Muscle layer of duodenum (tissue), 2 donors: ENCODE measurements at regions not wholly inside any gene's neighbourhood (a gene's known extent, or its start where the extent isn't known, plus 50 kb on each side); places are given as distances from the start of the nearest gene placed in this dataset.
"Not testable (repeated sequence)": the region's sequence is repeated elsewhere in the genome, so short reads cannot be mapped to it uniquely, and the experiment has no call there.

Source experiments
- H3K27ac ChIP-seq: one replicate; pipeline ENCODE4 v1.7.0; 2013; ENCODE audit warnings: mild to moderate bottlenecking, low read length
- H3K27me3 ChIP-seq: one replicate; pipeline ENCODE4 v1.7.0; 2013; ENCODE audit warnings: low read depth, mild to moderate bottlenecking, control low read depth, low read length
- H3K36me3 ChIP-seq, 2 donors: one replicate each; pipeline ENCODE4 v1.7.0; 2013; ENCODE audit warnings: low read length in 2 of 2, control low read depth in 1 of 2, mild to moderate bottlenecking in 1 of 2; ENCODE audit not compliant: insufficient read depth in 2 of 2, control insufficient read depth in 1 of 2
- H3K4me1 ChIP-seq, 2 donors: one replicate each; pipeline ENCODE4 v1.7.0; 2013; ENCODE audit warnings: low read length in 2 of 2, mild to moderate bottlenecking in 2 of 2, control low read depth in 1 of 2, moderate library complexity in 1 of 2; ENCODE audit not compliant: insufficient read depth in 2 of 2, control insufficient read depth in 1 of 2
- H3K4me3 ChIP-seq, 2 donors: one replicate each; pipeline ENCODE4 v1.7.0; 2013; ENCODE audit warnings: low read length in 2 of 2, low read depth in 1 of 2, mild to moderate bottlenecking in 1 of 2
- H3K9me3 ChIP-seq, 2 donors: one replicate each; pipeline ENCODE4 v1.7.0; 2013; ENCODE audit warnings: low read length in 2 of 2, control low read depth in 1 of 2, mild to moderate bottlenecking in 1 of 2; ENCODE audit not compliant: control insufficient read depth in 1 of 2
- donor health status: healthy.

DNA sequence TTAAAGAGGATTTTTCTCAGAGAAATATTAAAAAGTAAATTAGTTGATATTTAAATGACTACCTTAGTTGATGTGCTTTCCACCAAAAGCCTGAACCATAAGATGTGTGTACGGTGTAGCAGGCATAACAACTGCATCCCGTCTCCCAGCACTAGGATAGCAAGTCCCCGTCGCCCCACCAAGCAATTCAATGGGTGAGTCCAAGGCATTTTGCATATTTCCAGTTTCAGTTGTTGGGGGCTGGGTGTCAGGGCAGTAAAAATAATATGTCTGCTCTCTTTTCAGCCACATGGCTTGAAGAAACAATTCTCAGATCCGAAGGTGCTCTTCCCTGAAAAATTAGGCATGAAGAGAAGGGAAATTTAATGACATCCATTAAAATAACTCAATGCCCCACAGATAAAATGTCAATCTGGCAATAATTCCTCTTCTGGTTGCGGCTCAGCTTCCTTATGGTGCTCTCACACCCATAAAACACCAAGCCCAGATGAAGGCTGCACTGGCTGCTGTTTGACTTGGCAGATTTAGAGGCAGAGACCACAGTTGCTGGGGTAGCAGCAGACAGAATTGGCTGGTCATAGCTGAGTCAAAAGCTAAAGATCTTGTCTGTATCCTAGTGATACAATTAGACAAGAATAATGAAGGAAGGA lies 124.4 kb upstream of the ADCY2 start:
- H3K27me3 ChIP-seq, result no peaks in the 10 kb centered on the region
- no peaks in the 10 kb centered on the region for H3K9me3 ChIP-seq
- H3K4me1 ChIP-seq, result no peaks in the 10 kb centered on the region
- H3K4me3 ChIP-seq, result no peak overlapping the region
- no peak overlapping the region for H3K27ac ChIP-seq
- no peaks in the 10 kb centered on the region for H3K36me3 ChIP-seq

DNA sequence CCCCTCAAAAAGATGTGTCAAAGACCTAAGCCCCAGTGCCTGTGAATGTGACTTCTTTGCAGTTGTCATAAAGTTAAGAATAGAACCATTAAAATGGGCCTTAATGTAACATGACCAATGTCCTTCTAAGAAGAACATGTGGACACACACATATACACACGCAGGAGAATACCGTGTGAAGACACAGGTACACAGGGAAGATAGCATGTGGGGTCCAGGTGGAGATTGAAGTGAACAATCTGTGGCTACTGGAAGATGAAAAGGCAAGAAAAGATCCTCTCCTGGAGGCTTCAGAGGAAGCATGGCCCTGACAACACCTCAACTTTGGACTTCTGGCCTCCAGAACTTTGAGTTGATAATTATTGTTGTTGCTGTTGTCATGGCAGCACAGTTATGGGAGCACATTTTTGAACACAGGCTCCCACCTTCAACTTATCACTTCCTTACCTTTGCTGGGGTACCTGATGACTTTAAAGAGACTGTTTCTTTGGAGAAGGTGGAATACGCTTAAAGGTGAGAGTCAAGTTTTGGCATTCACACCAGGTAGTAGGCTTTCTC lies 123.5 kb upstream of the ADCY2 start:
- no peak overlapping the region for H3K27ac ChIP-seq
- H3K27me3 ChIP-seq, result no peaks in the 10 kb centered on the region

DNA sequence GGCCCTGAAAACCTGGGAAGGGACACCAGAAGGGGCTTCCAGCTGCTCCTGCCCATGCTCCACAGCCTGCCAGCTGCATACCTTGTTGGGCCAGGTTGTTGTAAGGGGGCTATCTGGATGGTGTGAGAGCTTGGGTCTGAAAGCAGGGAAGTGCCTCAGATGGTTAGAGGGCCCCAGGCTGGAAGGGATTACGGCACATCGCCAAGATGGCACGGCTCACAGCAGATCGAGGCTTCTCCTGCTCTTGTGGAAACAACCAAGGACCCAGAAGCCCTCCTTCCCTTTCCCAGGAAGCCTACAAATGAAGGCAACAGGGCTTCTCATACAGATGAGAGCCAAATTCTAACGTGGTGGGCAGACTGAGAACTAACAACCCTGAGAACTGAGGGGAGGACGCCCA lies 121.7 kb upstream of the ADCY2 start:
- no peaks in the 10 kb centered on the region for H3K4me1 ChIP-seq
- H3K4me3 ChIP-seq, result no peak overlapping the region
- no peak overlapping the region for H3K27ac ChIP-seq
- no peaks in the 10 kb centered on the region for H3K27me3 ChIP-seq
- no peaks in the 10 kb centered on the region for H3K9me3 ChIP-seq
- H3K36me3 ChIP-seq, result no peaks in the 10 kb centered on the region

More for the DNA sequence above, 123.5 kb upstream of the ADCY2 start:
- Histone ChIP-seq H3K36me3 (no peaks in the 10 kb centered on the region), H3K4me3 (no peak overlapping the region), H3K4me1 (no peaks in the 10 kb centered on the region), H3K9me3 (no peaks in the 10 kb centered on the region)

DNA sequence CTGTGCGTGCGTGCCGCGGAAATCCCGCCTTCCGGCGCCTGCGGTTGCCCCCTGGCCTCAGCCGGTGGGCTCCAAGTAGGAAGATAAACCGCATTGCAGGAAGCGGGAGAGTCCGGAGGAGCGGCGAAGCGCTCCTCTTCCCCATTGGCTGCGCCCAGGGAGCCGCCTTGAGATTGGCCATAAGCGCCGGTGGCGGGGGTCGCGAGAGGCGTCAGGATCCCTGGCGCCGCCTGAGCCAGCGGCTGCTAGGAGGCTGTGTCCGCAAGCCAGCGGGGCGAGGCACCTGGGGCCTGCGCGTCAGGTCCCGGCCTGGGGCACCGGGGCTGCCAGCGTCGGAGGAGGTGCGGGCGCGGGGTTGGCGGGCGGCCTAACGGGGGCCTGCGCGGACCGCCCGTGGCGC lies 106.3 kb upstream of the ADCY2 start:
- H3K9me3 ChIP-seq, H3K27ac ChIP-seq, H3K36me3 ChIP-seq, H3K4me3 ChIP-seq, H3K4me1 ChIP-seq, H3K27me3 ChIP-seq: not testable (repeated sequence)

DNA sequence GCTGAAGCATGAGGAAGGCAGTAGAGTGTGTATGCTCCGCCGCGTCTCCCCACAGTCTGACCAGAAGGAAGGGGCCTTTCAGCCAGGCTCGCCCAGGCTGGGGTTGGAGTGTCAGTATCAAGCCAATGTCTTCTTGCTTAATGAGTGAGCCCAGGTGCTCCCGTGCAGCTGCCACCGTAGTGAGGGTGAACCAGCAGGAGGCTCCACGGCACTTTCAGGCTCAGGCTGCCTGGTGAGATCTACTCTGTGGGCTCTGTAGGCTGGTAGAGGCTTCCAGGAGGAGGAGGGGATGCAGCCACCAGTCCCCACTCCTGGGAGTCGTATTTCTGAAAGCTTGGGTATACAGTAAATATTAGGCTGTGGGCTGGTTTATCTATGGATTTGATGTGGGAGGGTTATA lies 98.1 kb upstream of the ADCY2 start:
- H3K4me1 ChIP-seq, H3K27me3 ChIP-seq, H3K27ac ChIP-seq, H3K36me3 ChIP-seq, H3K9me3 ChIP-seq, H3K4me3 ChIP-seq: not testable (repeated sequence)

DNA sequence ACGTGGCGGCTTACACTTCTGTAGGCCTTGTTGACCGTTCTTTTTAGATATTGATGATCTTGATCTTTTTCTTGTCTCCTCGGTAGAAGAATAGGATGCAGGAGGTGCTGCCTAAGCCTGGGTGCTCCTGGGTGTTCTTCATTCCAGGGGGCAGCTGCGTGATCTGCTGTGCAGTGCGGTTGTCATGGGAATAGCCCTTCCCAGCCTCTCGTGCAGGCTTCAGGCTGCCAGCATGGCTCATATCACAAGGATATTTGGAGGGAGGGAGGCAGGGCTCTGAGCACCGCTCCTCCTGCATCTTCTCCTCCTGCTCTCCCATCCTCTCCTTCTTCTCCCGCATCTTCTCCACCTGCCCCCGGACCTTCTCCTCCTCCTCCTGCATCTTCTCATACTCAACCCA lies 96.2 kb upstream of the ADCY2 start:
- not testable (repeated sequence) for H3K27me3 ChIP-seq, H3K4me3 ChIP-seq, H3K27ac ChIP-seq, H3K4me1 ChIP-seq, H3K36me3 ChIP-seq, H3K9me3 ChIP-seq

DNA sequence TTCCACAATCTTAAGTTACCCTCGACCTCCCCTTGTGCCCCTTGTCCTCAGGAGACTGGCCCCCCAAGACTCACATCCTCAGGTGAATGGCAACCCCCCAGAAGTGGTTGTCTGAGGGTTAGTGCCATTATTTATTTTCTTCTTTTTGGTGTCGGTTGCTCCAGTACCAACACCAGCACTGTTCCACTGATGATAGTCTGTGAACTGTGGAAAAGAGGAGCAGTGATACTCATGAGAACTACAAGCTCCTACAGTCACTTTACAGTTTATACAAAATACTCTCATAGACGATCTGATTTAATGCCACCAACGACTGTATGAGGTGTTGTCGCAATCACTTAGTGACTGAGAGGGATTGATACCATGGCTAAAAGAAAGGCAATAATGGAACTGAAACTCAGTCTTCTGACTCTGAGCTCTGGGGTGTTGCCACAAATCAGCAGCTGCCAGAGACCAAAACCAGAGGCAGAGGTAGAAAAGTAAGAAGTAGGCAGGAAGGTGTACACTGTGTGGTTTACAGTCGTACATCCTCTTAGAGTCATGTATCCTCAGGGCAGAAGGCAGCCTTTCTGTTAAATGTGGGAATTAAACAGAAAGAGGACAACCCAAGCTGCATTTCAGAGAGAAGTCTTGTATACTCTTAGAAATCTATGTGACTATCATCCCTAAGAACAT lies 90.8 kb upstream of the ADCY2 start:
- not testable (repeated sequence) for H3K9me3 ChIP-seq, H3K4me1 ChIP-seq, H3K4me3 ChIP-seq, H3K27me3 ChIP-seq, H3K36me3 ChIP-seq, H3K27ac ChIP-seq

DNA sequence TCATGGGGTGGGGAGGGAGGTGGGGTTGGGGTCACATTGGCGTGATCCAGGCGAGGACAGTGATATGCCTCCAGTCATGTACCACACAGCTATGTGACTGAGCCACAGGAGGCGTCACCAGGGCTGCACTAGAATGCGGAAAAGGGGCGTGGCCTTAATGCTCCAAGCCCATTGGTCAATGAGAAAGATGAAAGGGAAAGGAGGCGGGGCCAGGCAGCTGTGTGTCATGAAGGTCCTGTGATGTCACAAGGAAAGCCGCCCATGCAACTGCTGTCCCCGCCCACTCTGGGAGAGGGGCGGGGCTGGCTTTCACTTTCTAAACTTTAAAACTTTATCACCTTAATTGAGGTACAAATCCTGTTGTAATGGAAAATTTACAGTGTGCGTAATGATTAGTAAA lies 89.4 kb upstream of the ADCY2 start:
- not testable (repeated sequence) for H3K27ac ChIP-seq, H3K9me3 ChIP-seq

DNA sequence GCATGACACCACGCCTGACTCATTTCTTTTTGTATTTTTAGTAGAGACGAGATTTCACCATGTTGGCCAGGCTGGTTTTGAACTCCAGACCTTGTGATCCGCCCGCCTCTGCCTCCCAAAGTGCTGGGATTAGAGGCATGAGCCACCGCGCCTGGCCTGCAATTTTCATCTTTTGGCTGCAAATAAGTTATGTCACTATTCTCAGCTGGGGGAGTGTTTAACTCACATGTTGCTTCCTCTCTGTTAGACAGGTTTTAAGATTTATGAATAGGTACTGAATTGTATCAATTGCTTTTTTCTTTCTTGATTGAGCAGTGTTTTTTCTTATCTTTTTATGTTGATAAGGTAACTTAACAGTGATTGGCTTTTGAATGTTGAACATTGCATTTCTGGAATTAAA lies 88.2 kb upstream of the ADCY2 start:
- not testable (repeated sequence) for H3K9me3 ChIP-seq

More for the DNA sequence above, 89.4 kb upstream of the ADCY2 start:
- H3K4me3 ChIP-seq, H3K27me3 ChIP-seq, H3K4me1 ChIP-seq, H3K36me3 ChIP-seq: not testable (repeated sequence)

DNA sequence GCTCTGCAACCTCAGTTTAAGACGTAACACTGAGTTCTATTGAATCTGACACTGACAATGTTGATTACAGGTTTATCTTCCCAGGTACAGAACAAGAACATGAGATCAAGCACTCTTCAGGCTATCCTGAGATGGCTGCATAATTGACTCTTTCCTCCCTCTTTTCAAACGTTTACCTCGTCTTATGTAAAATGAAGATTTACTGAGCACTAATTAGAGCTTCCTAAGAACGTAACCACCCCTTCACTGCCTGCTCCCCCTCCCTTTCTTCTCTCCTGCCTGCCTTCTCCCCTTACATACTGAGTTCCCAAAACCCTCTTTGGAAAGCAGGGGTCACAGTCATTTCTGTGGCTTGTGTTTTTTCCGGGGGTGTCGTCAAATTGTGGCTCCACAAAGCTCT lies 86.2 kb upstream of the ADCY2 start:
- H3K4me1 ChIP-seq, H3K27ac ChIP-seq, H3K9me3 ChIP-seq, H3K27me3 ChIP-seq, H3K36me3 ChIP-seq, H3K4me3 ChIP-seq: not testable (repeated sequence)

More for the DNA sequence above, 88.2 kb upstream of the ADCY2 start:
- H3K4me1 ChIP-seq, H3K27me3 ChIP-seq, H3K27ac ChIP-seq, H3K4me3 ChIP-seq, H3K36me3 ChIP-seq: not testable (repeated sequence)

DNA sequence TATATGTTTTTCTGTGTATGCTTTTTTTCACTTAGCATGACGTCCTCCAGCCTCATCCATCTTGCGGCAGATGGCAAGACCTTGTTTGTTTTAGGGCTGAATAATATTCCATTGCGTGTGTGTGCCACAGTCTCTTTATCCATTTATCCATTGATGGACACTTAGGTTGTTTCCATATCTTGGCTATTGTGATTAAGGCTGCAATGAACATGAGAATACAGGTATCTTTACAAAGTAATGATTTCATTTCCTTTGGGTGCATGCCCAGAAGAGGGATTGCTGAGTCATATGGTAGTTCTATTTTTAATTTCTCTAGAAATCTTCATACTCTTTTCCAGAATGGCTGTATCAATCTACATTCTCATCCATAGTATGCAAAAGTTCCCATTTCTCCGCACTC lies 85.3 kb upstream of the ADCY2 start:
- not testable (repeated sequence) for H3K27ac ChIP-seq, H3K27me3 ChIP-seq, H3K4me3 ChIP-seq, H3K9me3 ChIP-seq, H3K36me3 ChIP-seq, H3K4me1 ChIP-seq

DNA sequence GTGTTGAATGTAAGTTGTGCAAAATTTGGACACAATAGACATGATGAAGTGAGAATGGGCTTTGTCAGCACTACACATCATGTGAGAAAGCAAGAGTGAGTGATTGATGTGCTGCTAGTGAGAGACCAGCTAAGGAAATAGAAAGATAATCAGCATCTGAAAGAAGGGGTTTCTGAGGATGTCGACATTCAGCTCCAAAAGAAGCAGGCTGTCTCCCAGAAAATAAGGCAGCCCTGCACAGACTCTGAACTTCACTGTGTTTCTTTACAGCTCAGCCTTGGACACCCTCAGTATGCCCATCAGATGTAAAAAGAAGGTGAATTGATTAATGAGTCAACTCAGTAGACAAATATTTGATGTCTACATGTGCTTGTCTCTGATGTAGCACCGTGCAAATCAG lies 80.8 kb upstream of the ADCY2 start:
- H3K27ac ChIP-seq, result no peak overlapping the region
- no peaks in the 10 kb centered on the region for H3K36me3 ChIP-seq
- no peak overlapping the region for H3K4me3 ChIP-seq
- H3K27me3 ChIP-seq, result no peaks in the 10 kb centered on the region
- H3K9me3 ChIP-seq, result no peaks in the 10 kb centered on the region
- H3K4me1 ChIP-seq, result no peaks in the 10 kb centered on the region
